Activated B cell treated with CpG ODN at 0.5 μM for 24 hours (primary cell): ENCODE measurements at regions not wholly inside any gene's neighbourhood (a gene's known extent, or its start where the extent isn't known, plus 50 kb on each side); places are given as distances from the start of the nearest gene placed in this dataset.

Experiments used
- ATAC-seq: fragments of 200-7000 bp; cut with Tn5 transposase; one replicate; pipeline ENCODE4 v1.10.0; 2021; ENCODE audit warnings: low read depth, mild to moderate bottlenecking, moderate library complexity
- CTCF ChIA-PET: fragments of 350-600 bp; sonication (Branson Sonifier 250); formaldehyde crosslinking; loops from one replicate; lab custom pipeline; 2021; ENCODE audit warnings: antibody characterized with exemption; lab: Charles Lee
- POLR2A ChIA-PET: fragments of 350-600 bp; sonication (Branson Sonifier 250); formaldehyde crosslinking; loops from one replicate; lab custom pipeline; 2021; ENCODE audit warnings: antibody characterized with exemption; lab: Charles Lee
- DNase-seq: peaks from one replicate; pipeline ENCODE4 v3.0.0; 2022
- H3K27ac Mint-ChIP-seq: one replicate; pipeline ENCODE4 v1.8.0; 2020; ENCODE audit warnings: mixed read lengths
- H3K27me3 Mint-ChIP-seq: one replicate; pipeline ENCODE4 v1.8.0; 2021; ENCODE audit warnings: mixed read lengths
- H3K36me3 Mint-ChIP-seq: one replicate; pipeline ENCODE4 v1.8.0; 2021; ENCODE audit warnings: low read depth, mixed read lengths
- H3K4me1 Mint-ChIP-seq: one replicate; pipeline ENCODE4 v1.8.0; 2021; ENCODE audit warnings: mixed read lengths
- H3K4me3 Mint-ChIP-seq: one replicate; pipeline ENCODE4 v1.8.0; 2020; ENCODE audit warnings: mild to moderate bottlenecking, mixed read lengths
- H3K9me3 Mint-ChIP-seq: one replicate; pipeline ENCODE4 v1.8.0; 2020; ENCODE audit warnings: mixed read lengths
- CTCF ChIP-seq: fragments of 200-600 bp; IDR thresholded peaks from one replicate; pipeline ENCODE4 v1.8.0; 2022; ENCODE audit warnings: antibody characterized with exemption, mild to moderate bottlenecking
- intact Hi-C: fragments of 100-400 bp; cut with micrococcal nuclease; formaldehyde crosslinking; loops from one replicate; pipeline ENCODE4 v1.15.1; 2024

GRCh38 chr3:135719449-135719848, 246.1 kb upstream of the PPP2R3A start:
- Mint-ChIP-seq H3K4me3 (no peak overlapping the region), H3K27ac (no peak overlapping the region), H3K4me1 (no peaks in the 10 kb centered on the region), H3K27me3 (no peaks in the 10 kb centered on the region), H3K36me3 (no peaks in the 10 kb centered on the region), H3K9me3 (peaks cover 7% of the 10 kb centered on the region)
- TF ChIP-seq CTCF = no peak
- ChIA-PET POLR2A (no interaction called here), CTCF (no interaction called here)
- DNase-seq (no peak), ATAC-seq (no peak)
- intact Hi-C loops = no loop called here

DNA sequence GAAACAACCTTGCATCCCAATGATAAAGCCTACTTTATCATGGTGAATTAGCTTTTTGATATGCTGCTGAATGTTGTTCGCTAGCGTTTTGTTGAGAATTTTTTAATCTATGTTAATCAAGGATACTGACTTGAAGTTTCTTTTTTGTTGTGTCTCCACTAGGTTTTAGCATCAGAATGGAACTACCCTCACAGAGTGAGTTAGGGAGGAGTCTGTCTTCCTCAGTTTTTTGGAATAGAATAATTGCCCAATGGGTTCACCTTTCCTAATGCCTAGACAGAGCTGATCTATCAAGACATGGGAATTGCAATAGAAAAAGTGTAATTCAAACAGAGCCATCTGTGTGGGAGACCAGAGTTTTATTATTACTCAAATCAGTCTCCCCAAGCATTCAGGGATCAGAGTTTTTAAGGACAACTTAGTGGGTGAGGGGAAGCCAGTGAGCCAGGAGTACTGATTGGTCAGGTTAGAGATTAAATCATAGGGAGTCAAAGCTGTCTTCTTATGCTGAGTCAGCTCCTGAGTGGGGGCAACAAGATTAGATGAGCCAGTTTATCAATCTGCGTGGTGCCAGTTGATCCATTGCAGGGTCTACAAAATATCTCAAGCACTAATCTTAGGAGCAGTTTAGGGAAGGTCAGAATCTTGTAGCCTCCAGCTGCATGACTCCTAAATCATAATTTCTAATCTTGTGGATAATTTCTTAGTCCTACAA, 237.4 kb upstream of the PPP2R3A start:
- Mint-ChIP-seq H3K9me3 (peaks cover 23% of the 10 kb centered on the region), H3K27me3 (no peaks in the 10 kb centered on the region), H3K27ac (no peak overlapping the region), H3K4me1 (no peaks in the 10 kb centered on the region), H3K4me3 (no peak overlapping the region), H3K36me3 (no peaks in the 10 kb centered on the region)
- ChIA-PET CTCF (no interaction called here), POLR2A (no interaction called here)
- no peak for DNase-seq
- intact Hi-C loops = no loop called here
- TF ChIP-seq CTCF = no peak
- ATAC-seq = no peak

GRCh38 chr3:135731546-135731945, 234.0 kb upstream of the PPP2R3A start:
- intact Hi-C loops = no loop called here
- Mint-ChIP-seq H3K36me3 (no peaks in the 10 kb centered on the region), H3K27me3 (peaks cover 2% of the 10 kb centered on the region), H3K4me1 (no peaks in the 10 kb centered on the region), H3K4me3 (no peak overlapping the region), H3K27ac (no peak overlapping the region), H3K9me3 (peaks cover 19% of the 10 kb centered on the region)
- ATAC-seq (no peak), DNase-seq (no peak)
- POLR2A ChIA-PET = no interaction called here
- TF ChIP-seq CTCF = no peak
- CTCF ChIA-PET = no interaction called here

GRCh38 chr3:135736740-135737139, 228.8 kb upstream of the PPP2R3A start:
- Mint-ChIP-seq H3K27ac (no peak overlapping the region), H3K9me3 (peaks cover 17% of the 10 kb centered on the region), H3K4me3 (no peak overlapping the region), H3K36me3 (no peaks in the 10 kb centered on the region), H3K27me3 (peaks cover 2% of the 10 kb centered on the region), H3K4me1 (no peaks in the 10 kb centered on the region)
- no peak for ATAC-seq
- ChIA-PET POLR2A (no interaction called here), CTCF (no interaction called here)
- DNase-seq = no peak
- intact Hi-C loops = no loop called here
- TF ChIP-seq CTCF = no peak

- ATAC-seq (no peak), DNase-seq (no peak)
- Mint-ChIP-seq H3K27ac (no peak overlapping the region), H3K4me1 (no peaks in the 10 kb centered on the region), H3K36me3 (no peaks in the 10 kb centered on the region), H3K27me3 (no peaks in the 10 kb centered on the region), H3K9me3 (peaks cover 12% of the 10 kb centered on the region), H3K4me3 (no peak overlapping the region)
- intact Hi-C loops = no loop called here
- CTCF ChIA-PET = no interaction called here
- POLR2A ChIA-PET = no interaction called here
- no peak for TF ChIP-seq CTCF
These were observed 225.7 kb upstream of the PPP2R3A start for GRCh38 chr3:135739779-135740178.
